ENCODE measurements at regions not wholly inside any gene's neighbourhood (a gene's known extent, or its start where the extent isn't known, plus 50 kb on each side); places are given as distances from the start of the nearest gene placed in this dataset.

GRCh38 chr16:22678311-22678710, 135.7 kb upstream of the HS3ST2 start:
- Histone ChIP-seq H3K9me2 (replicated peaks; ENCODE audit: low read depth, low read length) (no peaks in the 10 kb centered on the region), H3F3A (ENCODE audit: low read depth) (no peaks in the 10 kb centered on the region), H2AFZ (ENCODE audit: low read length) (no peak overlapping the region), H3K4me1 (ENCODE audit: insufficient read depth, low read length, poor library complexity, severe bottlenecking) (no peaks in the 10 kb centered on the region), H3K4me2 (ENCODE audit: low read depth, low read length, poor library complexity, severe bottlenecking) (no peak overlapping the region), H3K4me3 (ENCODE audit: low read length, poor library complexity, severe bottlenecking) (no peak overlapping the region), H3K27me3 (ENCODE audit: insufficient read depth, low read length, poor library complexity, severe bottlenecking) (no peaks in the 10 kb centered on the region), H3K36me3 (ENCODE audit: insufficient read depth, low read length) (no peaks in the 10 kb centered on the region), H3K9me3 (ENCODE audit: insufficient read depth, low read depth, low read length) (no peaks in the 10 kb centered on the region), H4K20me1 (ENCODE audit: insufficient read depth, low read length, poor library complexity, severe bottlenecking) (no peaks in the 10 kb centered on the region), H3K9ac (ENCODE audit: low read depth, low read length, poor library complexity, severe bottlenecking) (no peak overlapping the region), H3K79me2 (ENCODE audit: insufficient read depth, low read length) (no peaks in the 10 kb centered on the region)
- TF ChIP-seq CTCF (conservative IDR thresholded peaks at IDR 0.05; ENCODE audit: low read length) (no peak), EZH2phosphoT487 (IDR thresholded peaks at IDR 0.05; ENCODE audit: borderline replicate concordance) (no peak)

- H3K27me3 ChIP-seq (ENCODE audit: insufficient read depth, low read length, poor library complexity, severe bottlenecking): no peaks in the 10 kb centered on the region
- no peaks in the 10 kb centered on the region for H3K79me2 ChIP-seq (ENCODE audit: insufficient read depth, low read length)
- no peak for TF ChIP-seq CTCF (conservative IDR thresholded peaks at IDR 0.05; ENCODE audit: low read length)
- no peak for TF ChIP-seq EZH2phosphoT487 (IDR thresholded peaks at IDR 0.05; ENCODE audit: borderline replicate concordance)
- H3K4me3 ChIP-seq (ENCODE audit: low read length, poor library complexity, severe bottlenecking): no peak overlapping the region
- H3K36me3 ChIP-seq (ENCODE audit: insufficient read depth, low read length): no peaks in the 10 kb centered on the region
- H3F3A ChIP-seq (ENCODE audit: low read depth): no peaks in the 10 kb centered on the region
- no peak overlapping the region for H2AFZ ChIP-seq (ENCODE audit: low read length)
- no peaks in the 10 kb centered on the region for H4K20me1 ChIP-seq (ENCODE audit: insufficient read depth, low read length, poor library complexity, severe bottlenecking)
- H3K4me1 ChIP-seq (ENCODE audit: insufficient read depth, low read length, poor library complexity, severe bottlenecking): no peaks in the 10 kb centered on the region
- H3K9ac ChIP-seq (ENCODE audit: low read depth, low read length, poor library complexity, severe bottlenecking): no peak overlapping the region
- H3K9me2 ChIP-seq (replicated peaks; ENCODE audit: low read depth, low read length): no peaks in the 10 kb centered on the region
- peaks cover 1% of the 10 kb centered on the region; the same call in 1 of the 2 replicates for H3K9me3 ChIP-seq (ENCODE audit: insufficient read depth, low read depth, low read length)
- H3K4me2 ChIP-seq (ENCODE audit: low read depth, low read length, poor library complexity, severe bottlenecking): no peak overlapping the region
Measured at GRCh38 chr16:22681554-22682291, 132.2 kb upstream of the HS3ST2 start.

GRCh38 chr16:22683258-22683657, 130.7 kb upstream of the HS3ST2 start:
- Histone ChIP-seq H3K4me1 (ENCODE audit: insufficient read depth, low read length, poor library complexity, severe bottlenecking) (no peaks in the 10 kb centered on the region), H3K79me2 (ENCODE audit: insufficient read depth, low read length) (no peaks in the 10 kb centered on the region), H3K27me3 (ENCODE audit: insufficient read depth, low read length, poor library complexity, severe bottlenecking) (no peaks in the 10 kb centered on the region), H2AFZ (ENCODE audit: low read length) (no peak overlapping the region), H3K9me3 (ENCODE audit: insufficient read depth, low read depth, low read length) (peaks cover 6% of the 10 kb centered on the region; the same call in 1 of the 2 replicates), H3K4me3 (ENCODE audit: low read length, poor library complexity, severe bottlenecking) (no peak overlapping the region), H3K9ac (ENCODE audit: low read depth, low read length, poor library complexity, severe bottlenecking) (no peak overlapping the region), H3K9me2 (replicated peaks; ENCODE audit: low read depth, low read length) (no peaks in the 10 kb centered on the region), H3F3A (ENCODE audit: low read depth) (no peaks in the 10 kb centered on the region), H3K4me2 (ENCODE audit: low read depth, low read length, poor library complexity, severe bottlenecking) (no peak overlapping the region), H4K20me1 (ENCODE audit: insufficient read depth, low read length, poor library complexity, severe bottlenecking) (no peaks in the 10 kb centered on the region), H3K36me3 (ENCODE audit: insufficient read depth, low read length) (no peaks in the 10 kb centered on the region)
- TF ChIP-seq CTCF (conservative IDR thresholded peaks at IDR 0.05; ENCODE audit: low read length): no peak
- no peak for TF ChIP-seq EZH2phosphoT487 (IDR thresholded peaks at IDR 0.05; ENCODE audit: borderline replicate concordance)

Measured in Loucy (cell line).